ENCODE measurements at regions not wholly inside any gene's neighbourhood (a gene's known extent, or its start where the extent isn't known, plus 50 kb on each side); places are given as distances from the start of the nearest gene placed in this dataset.

DNA sequence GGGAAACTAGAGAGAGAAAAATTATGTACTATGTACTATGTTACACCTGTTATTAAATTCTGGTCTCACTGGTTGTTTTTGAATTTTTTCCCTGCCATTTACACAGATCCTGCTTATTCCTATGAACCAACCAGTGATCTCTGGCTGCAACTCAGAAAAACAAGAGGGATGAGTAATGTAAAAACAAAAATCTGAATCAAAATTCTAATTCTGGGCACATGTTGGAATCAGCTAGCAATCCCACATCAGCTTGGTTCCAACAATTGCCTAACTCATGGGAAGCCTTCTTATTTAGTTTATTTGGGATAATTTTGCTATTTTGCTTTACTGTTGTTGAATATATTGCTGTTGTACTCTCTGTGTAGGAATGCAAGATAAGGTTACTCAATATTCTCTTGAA is 78.3 kb downstream of the PLK2 start:
- TF ChIP-seq, protein P1, sequence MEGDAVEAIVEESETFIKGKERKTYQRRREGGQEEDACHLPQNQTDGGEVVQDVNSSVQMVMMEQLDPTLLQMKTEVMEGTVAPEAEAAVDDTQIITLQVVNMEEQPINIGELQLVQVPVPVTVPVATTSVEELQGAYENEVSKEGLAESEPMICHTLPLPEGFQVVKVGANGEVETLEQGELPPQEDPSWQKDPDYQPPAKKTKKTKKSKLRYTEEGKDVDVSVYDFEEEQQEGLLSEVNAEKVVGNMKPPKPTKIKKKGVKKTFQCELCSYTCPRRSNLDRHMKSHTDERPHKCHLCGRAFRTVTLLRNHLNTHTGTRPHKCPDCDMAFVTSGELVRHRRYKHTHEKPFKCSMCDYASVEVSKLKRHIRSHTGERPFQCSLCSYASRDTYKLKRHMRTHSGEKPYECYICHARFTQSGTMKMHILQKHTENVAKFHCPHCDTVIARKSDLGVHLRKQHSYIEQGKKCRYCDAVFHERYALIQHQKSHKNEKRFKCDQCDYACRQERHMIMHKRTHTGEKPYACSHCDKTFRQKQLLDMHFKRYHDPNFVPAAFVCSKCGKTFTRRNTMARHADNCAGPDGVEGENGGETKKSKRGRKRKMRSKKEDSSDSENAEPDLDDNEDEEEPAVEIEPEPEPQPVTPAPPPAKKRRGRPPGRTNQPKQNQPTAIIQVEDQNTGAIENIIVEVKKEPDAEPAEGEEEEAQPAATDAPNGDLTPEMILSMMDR (IDR thresholded peaks at IDR 0.05; ENCODE audit: low read depth, low read length), result no peak
- TF ChIP-seq, protein P2, sequence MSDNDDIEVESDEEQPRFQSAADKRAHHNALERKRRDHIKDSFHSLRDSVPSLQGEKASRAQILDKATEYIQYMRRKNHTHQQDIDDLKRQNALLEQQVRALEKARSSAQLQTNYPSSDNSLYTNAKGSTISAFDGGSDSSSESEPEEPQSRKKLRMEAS (IDR thresholded peaks at IDR 0.05; ENCODE audit: low read depth, low read length), result no peak
- no peak for TF ChIP-seq POLR2A (IDR thresholded peaks at IDR 0.05; ENCODE audit: extremely low read depth, insufficient read length)
